ENCODE measurements at regions not wholly inside any gene's neighbourhood (a gene's known extent, or its start where the extent isn't known, plus 50 kb on each side); places are given as distances from the start of the nearest gene placed in this dataset.

DNA sequence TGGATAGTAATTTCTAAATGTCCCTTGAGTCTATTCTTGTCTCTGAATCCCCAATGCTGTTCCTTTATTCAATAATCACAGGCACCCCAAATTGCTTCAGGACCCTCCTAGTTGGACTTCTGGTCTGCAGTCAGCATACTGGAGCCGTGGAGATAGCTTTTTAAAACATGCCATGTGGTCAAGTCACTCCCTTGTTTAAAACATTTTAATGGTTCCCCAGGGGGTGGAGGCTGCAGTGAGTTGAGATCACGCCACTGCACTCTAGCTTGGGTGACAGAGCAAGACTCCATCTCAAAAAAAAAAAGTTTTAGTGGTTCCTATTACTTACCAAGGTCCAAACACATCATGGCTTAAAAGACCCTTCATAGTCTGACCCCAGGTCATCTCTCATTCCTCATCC, 220.3 kb downstream of the ADAMTS15 start:
- no peaks in the 10 kb centered on the region for H3K9me3 ChIP-seq
- H3K27me3 ChIP-seq (replicated peaks; ENCODE audit: insufficient read depth) = no peaks in the 10 kb centered on the region
- DNase-seq (ENCODE audit: low spot score) = no peak
- no peaks in the 10 kb centered on the region for H3K36me3 ChIP-seq
- no peak overlapping the region for H3K27ac ChIP-seq
- TF ChIP-seq CTCF (IDR thresholded peaks at IDR 0.05) = no peak
- ATAC-seq (ENCODE audit: insufficient number of reproducible peaks, low FRiP score, low read depth) = no peak
- peaks cover 11 to 24% of the 10 kb centered on the region in 2 donors for H3K4me1 ChIP-seq (ENCODE audit: control insufficient read depth in 1 of 2, low read depth in 2 of 2)
- H3K4me3 ChIP-seq = no peak overlapping the region

- ATAC-seq (ENCODE audit: insufficient number of reproducible peaks, low FRiP score, low read depth) (no peak), DNase-seq (ENCODE audit: low spot score) (no peak)
- TF ChIP-seq CTCF (IDR thresholded peaks at IDR 0.05) = no peak
- no peak overlapping the region for H3K4me3 ChIP-seq
- no peaks in the 10 kb centered on the region for H3K9me3 ChIP-seq
- H3K36me3 ChIP-seq = no peaks in the 10 kb centered on the region
- H3K27me3 ChIP-seq (replicated peaks; ENCODE audit: insufficient read depth) = no peaks in the 10 kb centered on the region
- H3K27ac ChIP-seq = no peak overlapping the region
- H3K4me1 ChIP-seq (ENCODE audit: control insufficient read depth in 1 of 2, low read depth in 2 of 2) = peaks cover 20 to 35% of the 10 kb centered on the region in 2 donors
These were observed 221.8 kb downstream of the ADAMTS15 start for GRCh38 chr11:130670200-130670599.

DNA sequence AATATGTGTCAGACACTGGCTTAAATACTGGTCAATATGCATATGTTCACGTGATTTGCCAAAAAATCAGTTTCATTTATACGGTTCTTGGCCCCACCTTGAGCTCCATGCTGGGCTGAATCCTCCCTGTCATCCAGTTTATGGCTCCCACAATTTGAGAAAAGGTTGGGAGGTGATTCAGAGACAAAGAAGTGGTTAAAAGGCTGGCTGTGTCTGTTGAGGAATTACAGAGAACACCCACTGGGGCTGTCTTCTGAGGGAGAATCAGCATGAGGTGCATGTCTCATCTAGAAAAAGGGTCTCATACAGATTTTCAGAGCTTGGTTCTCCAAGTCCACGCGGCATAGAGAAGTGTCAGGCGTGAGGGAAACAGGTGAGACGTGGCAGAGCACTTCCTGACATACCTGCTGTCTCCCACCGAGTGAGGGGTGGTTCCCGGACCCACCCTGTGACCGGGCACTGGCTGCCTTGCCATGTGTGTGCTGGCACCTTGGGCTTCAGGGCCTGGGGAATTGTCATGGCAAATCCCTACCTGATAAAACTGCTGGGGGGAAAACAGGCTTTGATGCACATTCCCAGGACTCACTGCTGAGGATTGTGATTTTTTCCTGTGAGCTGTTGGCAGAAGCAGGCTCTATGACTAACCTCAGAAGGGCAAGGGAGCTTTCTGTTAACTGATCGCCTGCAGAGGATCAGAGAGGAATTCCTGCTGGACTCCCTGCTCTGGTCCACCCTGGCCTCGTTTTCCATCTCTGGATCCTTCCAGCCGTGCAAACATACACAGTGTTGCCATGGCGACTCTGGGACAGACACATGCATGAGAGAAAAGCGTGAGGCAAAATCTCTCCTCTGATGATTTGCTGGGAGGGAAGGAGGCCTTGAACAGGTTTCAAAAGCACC, 223.6 kb downstream of the ADAMTS15 start:
- peak; percentile 75 for DNase-seq (ENCODE audit: low spot score)
- peaks cover 32 to 54% of the 10 kb centered on the region in 2 donors for H3K4me1 ChIP-seq (ENCODE audit: control insufficient read depth in 1 of 2, low read depth in 2 of 2)
- H3K27ac ChIP-seq = peak overlapping the region; percentile 57 to 96
- H3K36me3 ChIP-seq = no peaks in the 10 kb centered on the region
- H3K9me3 ChIP-seq = no peaks in the 10 kb centered on the region
- ATAC-seq (ENCODE audit: insufficient number of reproducible peaks, low FRiP score, low read depth) = peak; percentile 39
- H3K4me3 ChIP-seq = no peak overlapping the region
- no peak for TF ChIP-seq CTCF (IDR thresholded peaks at IDR 0.05)
- H3K27me3 ChIP-seq (replicated peaks; ENCODE audit: insufficient read depth) = no peaks in the 10 kb centered on the region

- Histone ChIP-seq H3K4me3 (no peak overlapping the region), H3K4me1 (ENCODE audit: control insufficient read depth in 1 of 2, low read depth in 2 of 2) (peaks cover 34 to 62% of the 10 kb centered on the region in 2 donors), H3K9me3 (no peaks in the 10 kb centered on the region), H3K27me3 (replicated peaks; ENCODE audit: insufficient read depth) (no peaks in the 10 kb centered on the region), H3K36me3 (no peaks in the 10 kb centered on the region), H3K27ac (peak overlapping the region; percentile 57 to 96)
- no peak for TF ChIP-seq CTCF (IDR thresholded peaks at IDR 0.05)
- no peak for ATAC-seq (ENCODE audit: insufficient number of reproducible peaks, low FRiP score, low read depth)
- no peak for DNase-seq (ENCODE audit: low spot score)
These were observed 224.5 kb downstream of the ADAMTS15 start for GRCh38 chr11:130672911-130673310.

DNA sequence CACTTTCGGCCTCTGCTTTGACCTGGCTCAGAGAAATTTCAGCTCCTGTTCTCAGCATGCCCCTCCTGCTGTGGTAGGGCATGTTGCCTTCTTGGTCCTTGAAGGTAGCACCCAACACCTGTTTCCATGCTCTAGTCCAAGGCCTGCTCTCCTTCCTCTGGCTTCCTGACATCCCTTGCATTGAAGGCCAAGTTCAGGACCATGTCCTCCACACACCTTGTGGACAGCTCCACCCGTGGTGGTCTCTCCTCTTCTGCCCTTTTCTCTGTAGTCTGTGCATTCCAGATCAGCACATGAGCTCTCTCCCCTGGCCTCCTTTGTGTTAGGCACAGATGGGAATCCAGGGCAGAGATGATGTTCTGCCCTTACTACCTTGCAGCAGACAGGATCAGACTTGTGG, 225.3 kb downstream of the ADAMTS15 start:
- Histone ChIP-seq H3K4me1 (ENCODE audit: control insufficient read depth in 1 of 2, low read depth in 2 of 2) (peaks cover 34 to 64% of the 10 kb centered on the region in 2 donors), H3K27ac (peak overlapping the region; percentile 92 to 96)

More for the DNA sequence above, 225.3 kb downstream of the ADAMTS15 start:
- no peak for TF ChIP-seq CTCF (IDR thresholded peaks at IDR 0.05)
- Histone ChIP-seq H3K27me3 (replicated peaks; ENCODE audit: insufficient read depth) (no peaks in the 10 kb centered on the region), H3K36me3 (no peaks in the 10 kb centered on the region), H3K9me3 (peaks cover 3% of the 10 kb centered on the region), H3K4me3 (no peak overlapping the region)
- ATAC-seq (ENCODE audit: insufficient number of reproducible peaks, low FRiP score, low read depth) (no peak), DNase-seq (ENCODE audit: low spot score) (no peak)
